Stomach (tissue), 8 donors: ENCODE measurements at regions not wholly inside any gene's neighbourhood (a gene's known extent, or its start where the extent isn't known, plus 50 kb on each side); places are given as distances from the start of the nearest gene placed in this dataset.

ENCODE experiments used
- DNase-seq, 2 donors: peaks; one replicate each; pipeline versions ENCODE4 v3.0.0 to v3.0.0-alpha.2; 2013 to 2019
- H3K27ac ChIP-seq, 5 donors: fragments of 200-600 bp in 4 of 5; sonication (generic) in 4 of 5; one replicate each; pipeline ENCODE4 v1.5.1; 2013 to 2019; ENCODE audit warnings: mild to moderate bottlenecking in 1 of 5, moderate library complexity in 1 of 5
- H3K27me3 ChIP-seq, 3 donors: fragments of 200-600 bp; sonication (generic); one replicate each; pipeline ENCODE4 v1.5.1; 2017 to 2019; ENCODE audit warnings: mixed run types in 1 of 3
- H3K36me3 ChIP-seq, 4 donors: fragments of 200-600 bp; sonication (generic); 1 replicate in 3 of 4; 2 replicates in 1 of 4; pipeline ENCODE4 v1.5.1; 2016 to 2019
- H3K4me1 ChIP-seq, 4 donors: fragments of 200-600 bp; sonication (generic); one replicate each; pipeline ENCODE4 v1.5.1; 2016 to 2019
- H3K4me3 ChIP-seq, 4 donors: fragments of 200-600 bp; sonication (generic) in 3 of 4; one replicate each; pipeline ENCODE4 v1.5.1; 2016 to 2019; ENCODE audit warnings: mild to moderate bottlenecking in 1 of 4
- H3K9me3 ChIP-seq, 4 donors: fragments of 200-600 bp; sonication (generic); one replicate each; pipeline ENCODE4 v1.5.1; 2016 to 2019
- CTCF ChIP-seq, 7 experiments: fragments of 450-650 bp in 4 of 7; fragments of 200-600 bp in 3 of 7; sonication (generic) in 3 of 7; IDR thresholded peaks; one replicate each; pipeline ENCODE4 v1.5.1; 2016 to 2019; ENCODE audit warnings: antibody characterized with exemption in 7 of 7, control low read depth in 2 of 7, mild to moderate bottlenecking in 1 of 7
- EP300 ChIP-seq: sonication (generic); formaldehyde crosslinking; IDR thresholded peaks from one replicate; pipeline ENCODE4 v1.6.1; 2017; ENCODE audit warnings: antibody characterized with exemption
- POLR2A ChIP-seq, 4 donors: fragments of 450-650 bp; IDR thresholded peaks; one replicate each; pipeline ENCODE4 v1.6.1; 2016; ENCODE audit warnings: antibody characterized with exemption in 4 of 4, control low read depth in 2 of 4, mild to moderate bottlenecking in 1 of 4, moderate library complexity in 1 of 4
- POLR2AphosphoS5 ChIP-seq, 3 donors: sonication (generic); formaldehyde crosslinking; IDR thresholded peaks; one replicate each; pipeline ENCODE4 v1.6.1; 2016; ENCODE audit warnings: antibody characterized with exemption in 3 of 3
- WGBS, 5 donors: extraction: QIAGEN DNeasy Blood & Tissue Kit in 3 of 5; methylation state at CpG; one replicate each; pipeline versions ENCODE4 v1.1.5 to v1.1.7; 2013 to 2018; 5-methylcytosine and 5-hydroxymethylcytosine counted together
- intact Hi-C: fragments of 100-400 bp; cut with DNase I; formaldehyde crosslinking; loops from one replicate; pipeline ENCODE4 v1.15.1; 2023; ENCODE audit warnings: low total_unique reads
- donor health status: healthy with polysubstance abuse.
- donor health status: Bipolar disorder and iron deficiency.
- donor health status: healthy.

GRCh38 chr7:159269745-159270144, 125.1 kb upstream of the VIPR2 start:
- intact Hi-C loops: no loop called here
- WGBS, 5 donors: 90 to 95% (median 94%) methylated on average over 3 of the region's 3 CpGs
- TF ChIP-seq CTCF (IDR thresholded peaks at IDR 0.05) (no peak), POLR2A (IDR thresholded peaks at IDR 0.05) (no peak), EP300 (no peak), POLR2AphosphoS5 (IDR thresholded peaks at IDR 0.05) (no peak)

GRCh38 chr7:159263430-159263829, 118.8 kb upstream of the VIPR2 start:
- Histone ChIP-seq H3K4me3 (no peak overlapping the region), H3K4me1 (no peaks in the 10 kb centered on the region), H3K27ac (no peak overlapping the region), H3K9me3 (peaks cover 0 to 17% (median 8%) of the 10 kb centered on the region in 4 donors), H3K27me3 (no peaks in the 10 kb centered on the region), H3K36me3 (no peaks in the 10 kb centered on the region)
- intact Hi-C loops: no loop called here
- TF ChIP-seq POLR2A (IDR thresholded peaks at IDR 0.05) (no peak), POLR2AphosphoS5 (IDR thresholded peaks at IDR 0.05) (no peak), EP300 (no peak), CTCF (IDR thresholded peaks at IDR 0.05) (no peak)
- DNase-seq: no peak

More at GRCh38 chr7:159269745-159270144, 125.1 kb upstream of the VIPR2 start:
- H3K9me3 ChIP-seq: peaks cover 0 to 26% (median 16%) of the 10 kb centered on the region in 4 donors
- H3K27ac ChIP-seq: no peak overlapping the region
- no peaks in the 10 kb centered on the region for H3K4me1 ChIP-seq
- H3K4me3 ChIP-seq: no peak overlapping the region
- DNase-seq: no peak
- H3K36me3 ChIP-seq: no peaks in the 10 kb centered on the region
- H3K27me3 ChIP-seq: no peaks in the 10 kb centered on the region

DNA sequence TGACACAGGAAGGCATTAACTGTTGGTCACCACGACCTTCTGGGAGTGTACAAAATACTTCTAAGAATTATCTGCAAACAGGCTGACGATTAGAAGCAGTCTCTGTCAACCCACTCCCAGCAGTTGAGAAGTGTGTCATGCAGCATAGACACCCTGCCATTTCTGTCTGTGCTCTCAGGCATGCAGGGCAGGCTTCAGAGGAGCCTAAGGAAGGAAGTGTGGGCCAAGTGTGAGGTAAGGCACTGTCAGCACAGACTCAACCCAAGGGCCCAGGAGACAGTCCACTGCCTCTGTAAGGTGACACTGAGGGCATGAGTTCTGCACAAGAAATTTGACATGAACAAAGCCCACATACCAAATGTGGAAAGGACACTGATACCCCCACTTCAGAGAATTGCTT, 109.0 kb upstream of the VIPR2 start:
- H3K9me3 ChIP-seq: no peaks in the 10 kb centered on the region
- no peaks in the 10 kb centered on the region for H3K27me3 ChIP-seq
- DNase-seq: no peak
- H3K4me1 ChIP-seq: no peaks in the 10 kb centered on the region
- WGBS, 5 donors: 33 to 49% (median 44%) methylated on average over 2 of the region's 2 CpGs
- intact Hi-C loops: no loop called here
- H3K36me3 ChIP-seq: no peaks in the 10 kb centered on the region
- H3K4me3 ChIP-seq: no peak overlapping the region
- no peak overlapping the region for H3K27ac ChIP-seq
- no peak for TF ChIP-seq EP300

DNA sequence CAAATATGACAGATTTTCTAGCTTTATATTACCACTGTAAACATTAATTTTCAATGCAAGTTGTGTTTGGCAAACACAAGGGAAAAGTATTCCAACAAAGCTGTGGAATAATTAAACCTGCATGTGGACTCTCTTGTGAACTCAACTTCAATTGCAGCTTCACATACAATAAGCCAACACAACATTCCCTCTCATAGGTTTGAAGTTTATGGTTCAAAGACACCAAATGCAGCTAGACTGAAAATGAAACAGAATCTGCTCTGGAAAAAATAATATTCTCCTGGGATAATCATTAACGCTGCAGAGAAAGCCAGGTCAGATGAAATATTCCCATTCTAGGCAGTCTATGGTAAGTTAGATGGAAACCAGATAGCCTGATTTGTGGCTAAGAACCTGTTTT, 105.8 kb upstream of the VIPR2 start:
- H3K4me1 ChIP-seq: no peaks in the 10 kb centered on the region
- intact Hi-C loops: no loop called here
- TF ChIP-seq POLR2A (IDR thresholded peaks at IDR 0.05) (no peak), CTCF (IDR thresholded peaks at IDR 0.05) (no peak), EP300 (no peak), POLR2AphosphoS5 (IDR thresholded peaks at IDR 0.05) (no peak)
- H3K9me3 ChIP-seq: no peaks in the 10 kb centered on the region
- no peaks in the 10 kb centered on the region for H3K36me3 ChIP-seq
- H3K27ac ChIP-seq: no peak overlapping the region
- no peaks in the 10 kb centered on the region for H3K27me3 ChIP-seq
- no peak overlapping the region for H3K4me3 ChIP-seq
- no peak for DNase-seq
- WGBS, 5 donors: 63 to 87% (median 81%) methylated on average over 1 of the region's 1 CpG

- Histone ChIP-seq H3K9me3 (no peaks in the 10 kb centered on the region), H3K36me3 (no peaks in the 10 kb centered on the region), H3K27ac (no peak overlapping the region), H3K27me3 (no peaks in the 10 kb centered on the region), H3K4me3 (no peak overlapping the region), H3K4me1 (no peaks in the 10 kb centered on the region)
- no peak for TF ChIP-seq EP300
- no peak for TF ChIP-seq POLR2AphosphoS5 (IDR thresholded peaks at IDR 0.05)
- TF ChIP-seq CTCF (IDR thresholded peaks at IDR 0.05): no peak
- TF ChIP-seq POLR2A (IDR thresholded peaks at IDR 0.05): no peak
- intact Hi-C loops: no loop called here
- DNase-seq: no peak
- 63 to 78% (median 69%) methylated on average over 6 of the region's 6 CpGs for WGBS, 5 donors
Measured at GRCh38 chr7:159249671-159250070, 105.0 kb upstream of the VIPR2 start.
